PC-3 (cell line): ENCODE measurements at regions not wholly inside any gene's neighbourhood (a gene's known extent, or its start where the extent isn't known, plus 50 kb on each side); places are given as distances from the start of the nearest gene placed in this dataset.

ENCODE experiments used
- ATAC-seq: fragments of 200-7000 bp; cut with Tn5 transposase; 2 replicates; pipeline ENCODE4 v1.9.1; 2020; ENCODE audit warnings: mild to moderate bottlenecking, moderate library complexity
- BruUV-seq: library from RNA; stranded (reverse); fragments of 400-500 nt; replicated peaks from 2 replicates; lab custom pipeline; 2021; lab: Mats Ljungman, UMichigan
- CTCF ChIA-PET: fragments of 300-600 bp; sonication (Branson Sonifier 250); formaldehyde crosslinking; loops from one replicate; lab custom pipeline; 2022; ENCODE audit warnings: antibody characterized with exemption; lab: Charles Lee
- POLR2A ChIA-PET: fragments of 300-600 bp; sonication (Branson Sonifier 250); formaldehyde crosslinking; loops from one replicate; lab custom pipeline; 2022; ENCODE audit warnings: antibody characterized with exemption; ENCODE audit not compliant: unreplicated experiment; lab: Charles Lee
- DNase-seq: peaks from one replicate; pipeline ENCODE4 v3.0.0-alpha.2; 2015
- H2AFZ ChIP-seq: fragments of 300-600 bp; sonication (generic); 2 replicates; pipeline ENCODE4 v1.6.0; 2016; ENCODE audit warnings: antibody characterized with exemption, low read length
- H3F3A ChIP-seq: fragments of 300-600 bp; sonication (generic); one replicate; pipeline ENCODE4 v1.6.0; 2017; ENCODE audit warnings: antibody characterized with exemption, low read length, control low read depth, mild to moderate bottlenecking; ENCODE audit not compliant: unreplicated experiment
- H3K27ac ChIP-seq: fragments of 300-600 bp; sonication (generic); 2 replicates; pipeline ENCODE4 v1.5.1; 2016; ENCODE audit warnings: mild to moderate bottlenecking, low read length
- H3K27me3 ChIP-seq: fragments of 300-600 bp; sonication (generic); 2 replicates; pipeline ENCODE4 v1.6.1; 2016; ENCODE audit warnings: low read length, mixed read lengths
- H3K36me3 ChIP-seq: fragments of 300-600 bp; sonication (generic); 2 replicates; pipeline ENCODE4 v1.6.1; 2016; ENCODE audit warnings: low read depth, mixed run types, low read length, mixed read lengths
- H3K4me1 ChIP-seq: fragments of 300-600 bp; sonication (generic); 2 replicates; pipeline ENCODE4 v1.5.1; 2016; ENCODE audit warnings: low read length; ENCODE audit not compliant: insufficient read depth
- H3K4me2 ChIP-seq: fragments of 300-600 bp; sonication (generic); 2 replicates; pipeline ENCODE4 v1.6.0; 2016; ENCODE audit warnings: low read length
- H3K4me3 ChIP-seq: fragments of 300-600 bp; sonication (generic); 2 replicates; pipeline ENCODE4 v1.5.1; 2016; ENCODE audit warnings: mild to moderate bottlenecking, low read length, mixed read lengths
- H3K79me2 ChIP-seq: fragments of 300-600 bp; sonication (generic); 2 replicates; pipeline ENCODE4 v1.6.1; 2017; ENCODE audit warnings: low read length, mixed read lengths
- H3K9ac ChIP-seq: fragments of 300-600 bp; sonication (generic); 2 replicates; pipeline ENCODE4 v1.6.0; 2016; ENCODE audit warnings: mild to moderate bottlenecking, low read length
- H3K9me2 ChIP-seq: fragments of 300-600 bp; sonication (generic); replicated peaks from 2 replicates; pipeline ENCODE4 v1.6.1; 2016; ENCODE audit warnings: mixed run types, low read length, mixed read lengths
- H3K9me3 ChIP-seq: fragments of 300-600 bp; sonication (generic); 2 replicates; pipeline ENCODE4 v1.6.1; 2016; ENCODE audit warnings: low read length, mixed read lengths
- H4K20me1 ChIP-seq: fragments of 300-600 bp; sonication (generic); 2 replicates; pipeline ENCODE4 v1.6.1; 2016; ENCODE audit warnings: low read length, mixed read lengths
- EZH2 ChIP-seq: fragments of 300-600 bp; sonication (generic); IDR thresholded peaks from one replicate; pipeline ENCODE4 v1.6.1; 2017; ENCODE audit warnings: antibody characterized with exemption, mild to moderate bottlenecking, low read length; ENCODE audit not compliant: unreplicated experiment
- EZH2phosphoT487 ChIP-seq: fragments of 300-600 bp; sonication (generic); IDR thresholded peaks from 2 replicates; pipeline ENCODE4 v1.6.1; 2018; ENCODE audit warnings: mild to moderate bottlenecking, antibody characterized with exemption, low read length, borderline replicate concordance
- intact Hi-C: fragments of 100-400 bp; cut with micrococcal nuclease; formaldehyde crosslinking; loops from 2 replicates; pipeline ENCODE4 v1.9.0; 2023
- TF ChIP-seq, protein P1 (sequence below): fragments of 300-600 bp; sonication (generic); conservative IDR thresholded peaks from 2 replicates; pipeline ENCODE4 v1.5.1; 2017; ENCODE audit warnings: antibody characterized with exemption, low read depth, mild to moderate bottlenecking, low read length

DNA sequence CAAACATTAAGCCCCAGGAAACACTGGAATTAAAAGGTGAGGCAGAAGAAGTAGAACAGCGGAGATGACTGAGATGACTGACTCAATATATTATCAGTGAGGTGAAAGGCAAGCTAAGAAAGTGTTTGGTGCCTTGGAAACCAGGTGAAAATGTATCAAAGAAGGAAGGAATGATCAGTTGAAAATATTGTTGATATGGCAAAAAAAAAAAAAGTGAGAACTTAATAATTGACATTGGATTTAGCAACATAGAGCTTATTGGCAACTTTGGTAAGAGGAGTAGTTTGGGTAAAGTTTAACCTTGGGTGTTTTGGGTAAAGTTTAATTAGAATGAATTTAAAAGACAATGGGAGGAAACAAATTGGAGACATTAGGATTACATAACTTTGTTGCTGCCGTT is 127.7 kb upstream of the MYOCD start:
- Histone ChIP-seq H2AFZ (no peak overlapping the region), H3K27me3 (0 out of 2 replicates have a peak, but pooled peaks cover 3% of the 10 kb centered on the region), H3K27ac (no peak overlapping the region), H4K20me1 (no peaks in the 10 kb centered on the region), H3K4me3 (no peak overlapping the region), H3K9me3 (peaks cover 10% of the 10 kb centered on the region; the same call in 1 of the 2 replicates), H3F3A (no peaks in the 10 kb centered on the region), H3K4me1 (no peaks in the 10 kb centered on the region), H3K36me3 (no peaks in the 10 kb centered on the region), H3K9ac (no peak overlapping the region), H3K79me2 (no peaks in the 10 kb centered on the region), H3K9me2 (no peaks in the 10 kb centered on the region), H3K4me2 (no peak overlapping the region)
- DNase-seq (no peak), ATAC-seq (no peak)
- ChIA-PET POLR2A (no interaction called here), CTCF (no interaction called here)
- intact Hi-C loops, result no loop called here
- TF ChIP-seq, protein P1, sequence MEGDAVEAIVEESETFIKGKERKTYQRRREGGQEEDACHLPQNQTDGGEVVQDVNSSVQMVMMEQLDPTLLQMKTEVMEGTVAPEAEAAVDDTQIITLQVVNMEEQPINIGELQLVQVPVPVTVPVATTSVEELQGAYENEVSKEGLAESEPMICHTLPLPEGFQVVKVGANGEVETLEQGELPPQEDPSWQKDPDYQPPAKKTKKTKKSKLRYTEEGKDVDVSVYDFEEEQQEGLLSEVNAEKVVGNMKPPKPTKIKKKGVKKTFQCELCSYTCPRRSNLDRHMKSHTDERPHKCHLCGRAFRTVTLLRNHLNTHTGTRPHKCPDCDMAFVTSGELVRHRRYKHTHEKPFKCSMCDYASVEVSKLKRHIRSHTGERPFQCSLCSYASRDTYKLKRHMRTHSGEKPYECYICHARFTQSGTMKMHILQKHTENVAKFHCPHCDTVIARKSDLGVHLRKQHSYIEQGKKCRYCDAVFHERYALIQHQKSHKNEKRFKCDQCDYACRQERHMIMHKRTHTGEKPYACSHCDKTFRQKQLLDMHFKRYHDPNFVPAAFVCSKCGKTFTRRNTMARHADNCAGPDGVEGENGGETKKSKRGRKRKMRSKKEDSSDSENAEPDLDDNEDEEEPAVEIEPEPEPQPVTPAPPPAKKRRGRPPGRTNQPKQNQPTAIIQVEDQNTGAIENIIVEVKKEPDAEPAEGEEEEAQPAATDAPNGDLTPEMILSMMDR, result no peak
- no peak for TF ChIP-seq EZH2phosphoT487
- no peak for TF ChIP-seq EZH2
- BruUV-seq, result no TSS peak

DNA sequence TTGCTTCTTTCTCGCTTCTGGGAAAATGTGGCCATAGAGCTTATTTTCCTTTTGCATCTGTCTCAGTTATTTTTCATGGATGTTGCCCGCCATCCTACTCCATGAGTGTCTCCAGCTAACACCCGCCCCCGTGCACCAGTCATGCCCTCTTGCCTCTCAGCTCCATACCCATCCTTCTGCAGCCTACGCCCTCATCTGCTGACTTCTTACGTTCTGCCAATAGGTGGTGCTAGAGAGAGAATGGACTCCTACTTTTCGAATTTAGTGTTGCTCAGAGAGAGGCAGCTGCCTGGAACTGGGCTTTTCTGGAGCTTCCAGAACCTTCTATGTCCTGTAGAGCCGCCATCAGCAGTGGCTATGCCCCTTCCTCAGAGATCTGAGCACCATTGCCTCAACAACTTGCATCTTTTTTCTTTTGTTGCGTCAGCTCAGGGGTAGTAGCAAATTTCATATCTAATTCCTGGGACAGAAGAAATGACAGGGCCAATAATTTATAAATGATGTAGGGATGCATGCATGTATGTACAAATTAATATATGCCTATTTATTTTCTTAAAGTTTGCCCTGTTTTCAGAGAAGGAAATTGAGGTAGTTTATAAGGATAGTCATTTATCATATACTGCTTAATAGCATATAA is 119.7 kb upstream of the MYOCD start:
- H3K27ac ChIP-seq, result no peak overlapping the region
- POLR2A ChIA-PET, result no interaction called here

More for the DNA sequence above, 119.7 kb upstream of the MYOCD start:
- ATAC-seq, result no peak
- Histone ChIP-seq H3K27me3 (peaks cover 16% of the 10 kb centered on the region; the same call in 1 of the 2 replicates), H3K4me2 (no peak overlapping the region), H3K9me2 (no peaks in the 10 kb centered on the region), H2AFZ (no peak overlapping the region), H3K36me3 (no peaks in the 10 kb centered on the region), H3K9me3 (0 out of 2 replicates have a peak, but pooled peaks cover 6% of the 10 kb centered on the region), H3F3A (no peaks in the 10 kb centered on the region), H4K20me1 (no peaks in the 10 kb centered on the region), H3K4me3 (no peak overlapping the region), H3K4me1 (no peaks in the 10 kb centered on the region), H3K79me2 (no peaks in the 10 kb centered on the region), H3K9ac (no peak overlapping the region)
- BruUV-seq, result no TSS peak
- peak; percentile 67 for DNase-seq
- CTCF ChIA-PET, result no interaction called here
- intact Hi-C loops, result no loop called here
- TF ChIP-seq EZH2phosphoT487 (no peak), EZH2 (no peak)
- TF ChIP-seq, protein P1, result peak; percentile 77
